ENCODE measurements at regions not wholly inside any gene's neighbourhood (a gene's known extent, or its start where the extent isn't known, plus 50 kb on each side); places are given as distances from the start of the nearest gene placed in this dataset.
"Not testable (repeated sequence)": the region's sequence is repeated elsewhere in the genome, so short reads cannot be mapped to it uniquely, and the experiment has no call there.

DNA sequence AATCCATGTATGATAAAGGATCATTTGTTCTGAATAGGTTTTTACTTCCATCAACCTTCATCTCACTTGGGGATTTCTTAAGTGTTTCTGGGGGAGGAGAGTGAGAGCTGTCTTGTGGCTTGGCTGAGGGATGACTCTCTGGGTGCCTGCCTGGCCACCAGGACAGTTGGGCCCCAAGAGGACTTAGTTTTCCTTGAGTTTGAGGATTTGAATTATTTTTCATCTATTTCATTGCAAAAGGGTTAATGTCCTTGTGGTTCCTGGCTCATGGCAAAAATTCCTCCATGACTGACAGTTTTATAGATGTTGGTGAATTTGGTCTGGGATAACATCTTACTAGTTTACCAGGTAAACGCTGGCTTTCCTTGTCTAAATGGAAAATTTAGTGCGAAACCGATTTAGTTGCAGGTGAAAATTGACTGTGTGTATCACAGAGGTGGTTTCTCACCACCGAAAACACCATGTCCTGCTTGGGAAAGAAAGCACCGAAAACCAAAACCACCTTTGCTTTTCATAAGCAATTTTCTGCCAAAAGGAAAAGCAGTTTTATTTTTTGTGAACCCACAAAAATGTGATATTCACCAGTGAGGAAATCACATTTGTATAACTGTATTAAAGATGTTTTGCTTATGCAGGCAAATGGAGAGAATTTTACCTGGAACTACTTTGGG lies 331.3 kb upstream of the SFRP2 start:
- Histone ChIP-seq H3K4me1 (ENCODE audit: control insufficient read depth in 3 of 3, insufficient read depth in 2 of 3, low read depth in 1 of 3, low read length in 2 of 3) (no peaks in the 10 kb centered on the region), H3K9me3 (ENCODE audit: control insufficient read depth in 2 of 2, insufficient read depth in 1 of 2, low read depth in 1 of 2, low read length in 1 of 2) (no peaks in the 10 kb centered on the region), H3K27me3 (ENCODE audit: control insufficient read depth in 3 of 3, insufficient read depth in 3 of 3, low read length in 3 of 3) (no peaks in the 10 kb centered on the region), H3K4me3 (ENCODE audit: low read depth in 1 of 3, low read length in 3 of 3) (no peak overlapping the region), H3K27ac (ENCODE audit: low read depth in 1 of 3, low read length in 2 of 3) (no peak overlapping the region), H3K36me3 (ENCODE audit: control insufficient read depth in 3 of 3, insufficient read depth in 2 of 3, low read depth in 1 of 3, low read length in 3 of 3) (no peaks in the 10 kb centered on the region)
- DNase-seq: no peak
- no peak for FAIRE-seq
- 68 to 79% (median 75%) methylated on average over 5 of the region's 5 CpGs for WGBS, 3 donors

DNA sequence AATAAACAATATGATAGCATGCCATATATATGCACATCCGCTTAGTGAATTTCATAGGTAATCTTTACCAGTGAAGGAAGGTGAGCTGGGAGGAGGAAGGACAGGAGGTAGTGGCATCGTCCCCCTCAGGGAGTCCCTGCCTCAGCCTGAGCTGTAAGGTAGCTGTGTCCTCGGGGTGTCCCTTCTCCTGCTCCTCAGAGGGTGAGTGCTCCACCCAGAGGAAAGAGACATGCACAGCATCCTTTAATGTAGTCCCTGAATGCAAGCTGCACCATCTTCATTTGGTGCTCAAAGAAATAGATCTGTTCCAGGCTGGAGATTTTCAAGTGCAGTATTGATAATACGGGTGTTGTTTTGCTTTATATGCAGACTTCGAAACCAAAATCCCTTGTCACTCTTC lies 330.4 kb upstream of the SFRP2 start:
- Histone ChIP-seq H3K36me3 (ENCODE audit: control insufficient read depth in 3 of 3, insufficient read depth in 2 of 3, low read depth in 1 of 3, low read length in 3 of 3) (no peaks in the 10 kb centered on the region), H3K27me3 (ENCODE audit: control insufficient read depth in 3 of 3, insufficient read depth in 3 of 3, low read length in 3 of 3) (no peaks in the 10 kb centered on the region), H3K9me3 (ENCODE audit: control insufficient read depth in 2 of 2, insufficient read depth in 1 of 2, low read depth in 1 of 2, low read length in 1 of 2) (no peaks in the 10 kb centered on the region), H3K27ac (ENCODE audit: low read depth in 1 of 3, low read length in 2 of 3) (no peak overlapping the region), H3K4me1 (ENCODE audit: control insufficient read depth in 3 of 3, insufficient read depth in 2 of 3, low read depth in 1 of 3, low read length in 2 of 3) (no peaks in the 10 kb centered on the region), H3K4me3 (ENCODE audit: low read depth in 1 of 3, low read length in 3 of 3) (no peak overlapping the region)
- WGBS, 3 donors: 64 to 82% (median 77%) methylated on average over 5 of the region's 5 CpGs
- no peak for DNase-seq
- no peak for FAIRE-seq

DNA sequence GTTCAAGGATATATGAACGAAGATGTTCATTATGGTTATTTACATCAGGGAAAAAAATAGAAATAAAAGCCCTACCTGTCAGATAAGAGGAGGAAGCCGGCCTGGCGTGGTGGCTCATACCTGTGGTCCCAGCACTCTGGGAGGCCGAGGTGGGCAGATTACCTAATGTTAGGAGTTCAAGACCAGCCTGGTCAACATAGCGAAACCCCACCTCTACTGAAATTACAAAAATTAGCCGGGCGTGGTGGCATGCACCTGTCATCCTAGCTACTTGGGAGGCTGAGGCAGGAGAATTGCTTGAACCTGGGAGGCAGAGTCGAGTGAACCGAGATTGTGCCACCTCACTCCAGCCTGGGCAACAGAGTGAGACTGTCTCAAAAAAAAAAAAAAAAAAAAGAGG lies 328.8 kb upstream of the SFRP2 start:
- not testable (repeated sequence) for DNase-seq; H3K4me3 ChIP-seq (ENCODE audit: low read depth in 1 of 3, low read length in 3 of 3); H3K36me3 ChIP-seq (ENCODE audit: control insufficient read depth in 3 of 3, insufficient read depth in 2 of 3, low read depth in 1 of 3, low read length in 3 of 3); FAIRE-seq; H3K4me1 ChIP-seq (ENCODE audit: control insufficient read depth in 3 of 3, insufficient read depth in 2 of 3, low read depth in 1 of 3, low read length in 2 of 3); H3K27me3 ChIP-seq (ENCODE audit: control insufficient read depth in 3 of 3, insufficient read depth in 3 of 3, low read length in 3 of 3); H3K9me3 ChIP-seq (ENCODE audit: control insufficient read depth in 2 of 2, insufficient read depth in 1 of 2, low read depth in 1 of 2, low read length in 1 of 2); H3K27ac ChIP-seq (ENCODE audit: low read depth in 1 of 3, low read length in 2 of 3)
- 79 to 85% (median 81%) methylated on average over 9 of the region's 9 CpGs for WGBS, 3 donors

DNA sequence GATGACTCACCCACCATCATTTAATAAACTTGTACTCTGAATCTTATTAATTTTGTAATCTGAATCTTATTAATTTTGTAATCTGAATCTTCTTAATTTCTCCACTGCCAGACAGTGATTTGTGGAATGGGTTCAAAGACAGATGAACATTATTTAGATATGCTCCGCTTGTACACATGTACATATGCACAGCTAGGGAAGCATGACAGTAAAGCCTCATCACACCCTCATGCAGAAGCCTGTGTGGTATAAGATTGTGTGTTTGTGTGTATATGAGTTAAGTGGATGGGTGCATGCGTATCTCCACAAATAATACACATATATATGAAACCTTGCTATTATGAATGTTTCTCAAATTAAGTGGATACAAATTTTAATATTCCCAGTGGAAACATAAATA lies 318.5 kb upstream of the SFRP2 start:
- Histone ChIP-seq H3K27me3 (ENCODE audit: control insufficient read depth in 3 of 3, insufficient read depth in 3 of 3, low read length in 3 of 3) (no peaks in the 10 kb centered on the region), H3K36me3 (ENCODE audit: control insufficient read depth in 3 of 3, insufficient read depth in 2 of 3, low read depth in 1 of 3, low read length in 3 of 3) (no peaks in the 10 kb centered on the region), H3K9me3 (ENCODE audit: control insufficient read depth in 2 of 2, insufficient read depth in 1 of 2, low read depth in 1 of 2, low read length in 1 of 2) (peaks cover 0 to 4% of the 10 kb centered on the region in 2 donors), H3K27ac (ENCODE audit: low read depth in 1 of 3, low read length in 2 of 3) (no peak overlapping the region), H3K4me3 (ENCODE audit: low read depth in 1 of 3, low read length in 3 of 3) (no peak overlapping the region), H3K4me1 (ENCODE audit: control insufficient read depth in 3 of 3, insufficient read depth in 2 of 3, low read depth in 1 of 3, low read length in 2 of 3) (no peaks in the 10 kb centered on the region)
- DNase-seq (no peak), FAIRE-seq (no peak)
- 89 to 92% (median 91%) methylated on average over 2 of the region's 2 CpGs for WGBS, 3 donors

DNA sequence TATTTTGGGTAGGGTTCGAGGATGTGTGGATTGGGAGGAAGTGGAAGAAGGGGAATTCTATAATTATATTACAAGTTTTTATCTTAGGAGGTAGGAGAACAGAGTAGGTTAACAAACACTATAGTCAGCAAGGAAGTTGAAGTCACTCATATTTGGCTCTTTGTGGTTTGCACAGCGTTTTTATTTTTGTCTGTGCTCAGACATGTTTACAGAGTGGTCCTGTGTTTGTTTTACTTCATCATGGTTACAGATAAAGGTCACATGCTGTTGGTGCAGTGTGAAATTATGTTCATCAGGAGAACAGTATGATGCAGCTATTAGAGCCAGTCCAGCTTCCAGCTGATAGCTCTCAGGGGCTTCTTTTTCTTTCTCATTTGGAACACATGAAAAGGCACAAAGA lies 299.9 kb upstream of the SFRP2 start:
- Histone ChIP-seq H3K4me3 (ENCODE audit: low read depth in 1 of 3, low read length in 3 of 3) (no peak overlapping the region), H3K4me1 (ENCODE audit: control insufficient read depth in 3 of 3, insufficient read depth in 2 of 3, low read depth in 1 of 3, low read length in 2 of 3) (no peaks in the 10 kb centered on the region), H3K27ac (ENCODE audit: low read depth in 1 of 3, low read length in 2 of 3) (no peak overlapping the region), H3K36me3 (ENCODE audit: control insufficient read depth in 3 of 3, insufficient read depth in 2 of 3, low read depth in 1 of 3, low read length in 3 of 3) (no peaks in the 10 kb centered on the region), H3K9me3 (ENCODE audit: control insufficient read depth in 2 of 2, insufficient read depth in 1 of 2, low read depth in 1 of 2, low read length in 1 of 2) (no peaks in the 10 kb centered on the region), H3K27me3 (ENCODE audit: control insufficient read depth in 3 of 3, insufficient read depth in 3 of 3, low read length in 3 of 3) (no peaks in the 10 kb centered on the region)
- FAIRE-seq: no peak
- DNase-seq: no peak
- 21 to 32% (median 26%) methylated on average over 2 of the region's 2 CpGs for WGBS, 3 donors

DNA sequence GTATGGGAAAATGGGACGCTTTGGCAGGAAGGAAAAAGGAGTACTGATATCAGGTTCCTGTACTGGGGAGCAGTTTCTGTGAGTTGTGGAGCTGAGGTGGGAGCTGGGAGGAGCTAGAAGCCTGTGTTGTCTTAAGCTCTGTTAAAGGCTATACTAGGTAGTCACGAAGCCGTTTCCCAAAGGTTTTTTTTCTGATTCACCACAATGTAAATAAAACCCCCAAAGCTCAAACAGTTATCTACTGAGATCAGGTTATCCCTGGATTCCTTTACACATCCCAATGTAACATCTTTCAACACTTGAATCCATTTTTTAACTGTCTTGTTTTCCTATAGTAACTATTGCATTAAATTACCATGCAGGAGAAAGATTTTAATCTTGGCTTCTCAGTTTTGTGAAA lies 297.4 kb upstream of the SFRP2 start:
- Histone ChIP-seq H3K36me3 (ENCODE audit: control insufficient read depth in 3 of 3, insufficient read depth in 2 of 3, low read depth in 1 of 3, low read length in 3 of 3) (no peaks in the 10 kb centered on the region), H3K4me3 (ENCODE audit: low read depth in 1 of 3, low read length in 3 of 3) (no peak overlapping the region), H3K27ac (ENCODE audit: low read depth in 1 of 3, low read length in 2 of 3) (no peak overlapping the region), H3K27me3 (ENCODE audit: control insufficient read depth in 3 of 3, insufficient read depth in 3 of 3, low read length in 3 of 3) (no peaks in the 10 kb centered on the region), H3K4me1 (ENCODE audit: control insufficient read depth in 3 of 3, insufficient read depth in 2 of 3, low read depth in 1 of 3, low read length in 2 of 3) (no peaks in the 10 kb centered on the region), H3K9me3 (ENCODE audit: control insufficient read depth in 2 of 2, insufficient read depth in 1 of 2, low read depth in 1 of 2, low read length in 1 of 2) (no peaks in the 10 kb centered on the region)
- 35 to 41% (median 35%) methylated on average over 3 of the region's 3 CpGs for whole genome bisulfite sequencing, 3 donors
- FAIRE-seq: no peak
- DNase-seq: no peak

DNA sequence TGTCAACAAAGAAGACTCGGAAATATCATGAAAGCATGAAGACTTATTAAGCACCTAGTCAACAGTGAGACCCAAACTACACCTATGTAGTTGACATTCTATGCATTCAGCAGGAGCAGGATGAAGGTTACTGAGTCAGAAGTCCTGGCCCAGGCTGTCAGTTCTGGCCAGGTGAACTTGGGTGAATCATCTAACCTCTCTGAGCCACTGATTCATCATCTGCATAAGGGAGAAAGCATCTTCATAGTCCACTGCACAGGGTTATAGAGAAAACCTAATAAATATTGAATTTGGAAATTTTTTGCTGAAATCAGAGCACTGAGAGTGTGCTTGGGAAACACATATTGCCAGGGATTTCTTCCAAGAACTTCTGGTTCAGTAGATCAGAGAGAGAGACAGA lies 296.0 kb upstream of the SFRP2 start:
- WGBS, 3 donors: 83 to 91% (median 85%) methylated on average over 1 of the region's 1 CpG
- H3K27me3 ChIP-seq (ENCODE audit: control insufficient read depth in 3 of 3, insufficient read depth in 3 of 3, low read length in 3 of 3): no peaks in the 10 kb centered on the region
- no peak overlapping the region for H3K4me3 ChIP-seq (ENCODE audit: low read depth in 1 of 3, low read length in 3 of 3)
- no peaks in the 10 kb centered on the region for H3K4me1 ChIP-seq (ENCODE audit: control insufficient read depth in 3 of 3, insufficient read depth in 2 of 3, low read depth in 1 of 3, low read length in 2 of 3)
- H3K36me3 ChIP-seq (ENCODE audit: control insufficient read depth in 3 of 3, insufficient read depth in 2 of 3, low read depth in 1 of 3, low read length in 3 of 3): no peaks in the 10 kb centered on the region
- FAIRE-seq (no peak), DNase-seq (no peak)
- no peak overlapping the region for H3K27ac ChIP-seq (ENCODE audit: low read depth in 1 of 3, low read length in 2 of 3)
- H3K9me3 ChIP-seq (ENCODE audit: control insufficient read depth in 2 of 2, insufficient read depth in 1 of 2, low read depth in 1 of 2, low read length in 1 of 2): no peaks in the 10 kb centered on the region

DNA sequence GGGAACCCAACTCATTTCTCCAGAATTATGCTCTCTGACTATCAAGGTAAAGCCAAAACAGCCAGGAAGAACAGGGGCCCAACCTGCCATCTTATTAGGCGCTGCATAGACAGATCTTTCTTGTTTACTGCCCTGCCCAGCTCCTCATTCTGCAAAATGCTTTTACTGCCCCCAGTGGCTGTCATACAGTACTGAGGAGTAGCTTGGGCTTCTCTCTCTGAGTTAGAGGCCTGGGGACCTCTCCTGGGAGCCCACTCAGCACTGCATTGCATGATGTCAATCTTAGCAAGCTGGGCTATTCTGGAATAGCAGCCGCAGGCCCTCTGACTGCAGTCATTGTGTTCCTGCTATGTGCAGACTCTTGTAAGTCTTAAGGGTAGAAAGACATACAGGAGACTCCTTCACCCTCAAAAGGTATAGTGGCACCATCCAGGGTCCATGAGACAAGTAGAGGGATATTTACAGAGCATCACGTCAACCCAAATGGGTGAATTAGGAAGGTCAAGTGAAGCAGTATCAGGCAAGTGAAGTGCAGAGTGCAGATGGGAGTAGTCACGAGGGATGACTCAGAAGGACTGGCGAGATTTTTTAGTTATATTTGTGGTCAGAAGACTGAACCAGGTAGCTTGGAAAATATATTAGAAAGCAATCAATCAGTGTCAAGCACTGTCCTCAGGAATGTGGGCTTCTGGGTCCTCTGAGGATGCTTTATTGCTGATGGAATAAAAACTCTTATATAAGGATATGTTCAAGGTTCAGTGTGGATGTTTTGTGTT lies 294.1 kb upstream of the SFRP2 start:
- DNase-seq (no peak), FAIRE-seq (no peak)
- no peaks in the 10 kb centered on the region for H3K9me3 ChIP-seq (ENCODE audit: control insufficient read depth in 2 of 2, insufficient read depth in 1 of 2, low read depth in 1 of 2, low read length in 1 of 2)
- H3K4me3 ChIP-seq (ENCODE audit: low read depth in 1 of 3, low read length in 3 of 3): no peak overlapping the region
- H3K4me1 ChIP-seq (ENCODE audit: control insufficient read depth in 3 of 3, insufficient read depth in 2 of 3, low read depth in 1 of 3, low read length in 2 of 3): no peaks in the 10 kb centered on the region
- H3K36me3 ChIP-seq (ENCODE audit: control insufficient read depth in 3 of 3, insufficient read depth in 2 of 3, low read depth in 1 of 3, low read length in 3 of 3): no peaks in the 10 kb centered on the region
- WGBS, 3 donors: 62 to 78% (median 77%) methylated on average over 5 of the region's 5 CpGs
- H3K27ac ChIP-seq (ENCODE audit: low read depth in 1 of 3, low read length in 2 of 3): no peak overlapping the region
- no peaks in the 10 kb centered on the region for H3K27me3 ChIP-seq (ENCODE audit: control insufficient read depth in 3 of 3, insufficient read depth in 3 of 3, low read length in 3 of 3)

DNA sequence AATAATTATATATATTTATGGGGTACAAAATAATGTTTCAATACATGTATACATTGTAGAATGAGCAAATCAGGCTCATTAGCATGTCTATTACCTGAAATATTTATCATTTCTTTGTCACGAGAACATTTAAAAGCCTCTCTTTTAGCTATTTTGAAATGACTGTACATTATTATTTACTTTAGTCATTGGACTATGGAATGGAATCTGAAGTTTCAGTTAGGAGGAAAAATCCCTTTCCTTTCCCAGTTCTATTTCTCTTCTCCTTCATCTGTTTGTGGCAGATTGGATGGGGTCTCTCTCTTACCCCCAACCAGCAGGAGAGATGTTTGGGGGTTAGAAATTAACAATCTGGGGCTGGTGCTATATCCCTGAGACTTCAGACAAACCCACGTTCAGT lies 292.5 kb upstream of the SFRP2 start:
- WGBS, 3 donors: 60 to 73% (median 63%) methylated on average over 2 of the region's 2 CpGs

More for the DNA sequence above, 292.5 kb upstream of the SFRP2 start:
- H3K27ac ChIP-seq (ENCODE audit: low read depth in 1 of 3, low read length in 2 of 3): no peak overlapping the region
- H3K27me3 ChIP-seq (ENCODE audit: control insufficient read depth in 3 of 3, insufficient read depth in 3 of 3, low read length in 3 of 3): no peaks in the 10 kb centered on the region
- no peaks in the 10 kb centered on the region for H3K36me3 ChIP-seq (ENCODE audit: control insufficient read depth in 3 of 3, insufficient read depth in 2 of 3, low read depth in 1 of 3, low read length in 3 of 3)
- no peak for FAIRE-seq
- H3K4me3 ChIP-seq (ENCODE audit: low read depth in 1 of 3, low read length in 3 of 3): no peak overlapping the region
- no peak for DNase-seq
- no peaks in the 10 kb centered on the region for H3K9me3 ChIP-seq (ENCODE audit: control insufficient read depth in 2 of 2, insufficient read depth in 1 of 2, low read depth in 1 of 2, low read length in 1 of 2)
- no peaks in the 10 kb centered on the region for H3K4me1 ChIP-seq (ENCODE audit: control insufficient read depth in 3 of 3, insufficient read depth in 2 of 3, low read depth in 1 of 3, low read length in 2 of 3)

Measured in small intestine (tissue), 7 donors.